Heart left ventricle (tissue), 16 donors: ENCODE measurements at regions not wholly inside any gene's neighbourhood (a gene's known extent, or its start where the extent isn't known, plus 50 kb on each side); places are given as distances from the start of the nearest gene placed in this dataset.

ENCODE experiments used
- ATAC-seq, 4 donors: fragments of 200-7000 bp; cut with Tn5 transposase; one replicate each; pipeline ENCODE4 v1.9.1; 2020 to 2022; ENCODE audit warnings: moderate library complexity in 4 of 4, mild to moderate bottlenecking in 3 of 4, moderate number of reproducible peaks in 1 of 4
- DNase-seq, 5 donors: peaks; one replicate each; pipeline ENCODE4 v3.0.0-alpha.2; 2020
- H3K27ac ChIP-seq, 12 donors: fragments of 200-600 bp; sonication (generic) in 4 of 12; one replicate each; pipeline versions ENCODE4 v1.5.0 to v1.8.0; 2016 to 2022; ENCODE audit warnings: mild to moderate bottlenecking in 2 of 12
- H3K27me3 ChIP-seq, 9 donors: fragments of 200-600 bp; sonication (generic) in 2 of 9; one replicate each; pipeline versions ENCODE4 v1.5.1 to v1.8.0; 2016 to 2022; ENCODE audit warnings: mild to moderate bottlenecking in 3 of 9
- H3K36me3 ChIP-seq, 9 donors: fragments of 200-600 bp; sonication (generic) in 2 of 9; one replicate each; pipeline versions ENCODE4 v1.5.0 to v1.8.0; 2018 to 2022; ENCODE audit warnings: mild to moderate bottlenecking in 2 of 9
- H3K4me1 ChIP-seq, 12 donors: fragments of 200-600 bp; sonication (generic) in 4 of 12; one replicate each; pipeline versions ENCODE4 v1.5.0 to v1.8.0; 2016 to 2022; ENCODE audit warnings: mild to moderate bottlenecking in 3 of 12
- H3K4me3 ChIP-seq, 12 donors: fragments of 200-600 bp; sonication (generic) in 4 of 12; one replicate each; pipeline versions ENCODE4 v1.5.0 to v1.8.0; 2017 to 2022; ENCODE audit warnings: mild to moderate bottlenecking in 9 of 12, moderate library complexity in 4 of 12
- H3K9me3 ChIP-seq, 12 donors: fragments of 200-600 bp; sonication (generic) in 4 of 12; one replicate each; pipeline versions ENCODE4 v1.5.0 to v1.8.0; 2016 to 2022; ENCODE audit warnings: mild to moderate bottlenecking in 1 of 12
- CTCF ChIP-seq, 12 donors: fragments of 200-600 bp; sonication (generic) in 4 of 12; IDR thresholded peaks; one replicate each; pipeline versions ENCODE4 v1.5.0 to v1.8.0; 2018 to 2022; ENCODE audit warnings: antibody characterized with exemption in 12 of 12, mild to moderate bottlenecking in 5 of 12
- POLR2A ChIP-seq, 2 donors: fragments of 450-650 bp; IDR thresholded peaks; one replicate each; pipeline ENCODE4 v1.6.1; 2017; ENCODE audit warnings: antibody characterized with exemption in 2 of 2, mild to moderate bottlenecking in 2 of 2, moderate library complexity in 2 of 2
- WGBS, 4 donors: extraction: QIAGEN DNeasy Blood & Tissue Kit in 2 of 4; methylation state at CpG; one replicate each; pipeline versions ENCODE4 v1.1.5 to v1.1.7; 2013 to 2018; 5-methylcytosine and 5-hydroxymethylcytosine counted together
- intact Hi-C, 10 donors: fragments of 100-400 bp; cut with DNase I; formaldehyde crosslinking; loops; one replicate each; pipeline versions ENCODE4 v1.11.1 to v1.14.2; 2022
- donor health status: ischemic (EF 13 %, LVEDD 7.1; RV severe dilation, severe dysfunction).
- donor health status: healthy with polysubstance abuse.
- donor health status: DM: no; HTN: yes; CAD: no.
- donor health status: DM: no; HTN: no; CAD: no.
- donor health status: ischemic (EF 25% LVEDD 6.9; RV normal size, moderate dysfunction).
- donor health status: ischemic (EF 25% LVEDD 5.7; RV mildly dilated, moderate dysfunction).
- donor health status: healthy.
- donor health status: DM: yes; HTN: yes; CAD: no.
- donor health status: ischemic (EF 35%, LVEDD 5.7; RV mildly dilated, moderate dysfunction).
- donor health status: nonischemic (EF 11% LVEDD 7.7; RV severe dilation, severe dysfunction).
- donor health status: DM: yes; HTN: yes; CAD: no.
- donor health status: PGD.
- donor health status: ischemic (EF 29% LVEDD 5.4; RV normal size, mild dysfunction).
- donor health status: nonischemic (EF 23%, LVEDD 6.1; RV moderate dilation, normal function).

- no peak for TF ChIP-seq CTCF (IDR thresholded peaks at IDR 0.05)
- no peak for TF ChIP-seq POLR2A (IDR thresholded peaks at IDR 0.05)
- H3K9me3 ChIP-seq, result no peaks in the 10 kb centered on the region
- DNase-seq (no peak), ATAC-seq (no peak)
- no peaks in the 10 kb centered on the region for H3K27me3 ChIP-seq
- WGBS, 4 donors, result 90 to 96% (median 95%) methylated on average over 4 of the region's 4 CpGs
- no peak overlapping the region for H3K4me3 ChIP-seq
- H3K36me3 ChIP-seq, result no peaks in the 10 kb centered on the region
- intact Hi-C loops, result loop anchor here in 1 of 10 donors (10.0 kb wide), 1 partner anchor 121 kb away; no protein-coding TSS in a partner anchor
- H3K4me1 ChIP-seq, result no peaks in the 10 kb centered on the region
- H3K27ac ChIP-seq, result no peak overlapping the region
These were observed 131.7 kb upstream of the HDAC9 start for GRCh38 chr7:18363751-18364380.

DNA sequence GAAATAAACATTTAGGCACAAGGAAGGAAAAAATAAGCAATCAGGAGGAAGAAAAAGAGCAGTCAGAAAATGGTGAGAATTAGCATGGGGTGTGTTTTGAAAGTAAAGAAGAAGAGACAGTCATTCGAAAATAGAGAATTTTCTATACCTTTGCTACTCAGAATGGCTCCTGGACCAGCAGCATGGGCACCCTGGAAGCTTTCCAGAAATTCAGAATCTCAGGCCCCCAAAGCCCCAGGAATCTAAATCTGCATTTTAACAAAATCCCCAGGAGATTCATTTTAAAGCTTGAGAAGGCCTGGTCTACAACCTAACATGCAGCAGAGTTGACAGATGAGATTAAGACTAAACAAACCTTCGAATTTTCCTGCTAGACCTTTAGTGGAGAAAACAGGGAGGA lies 131.2 kb upstream of the HDAC9 start:
- H3K4me1 ChIP-seq, result no peaks in the 10 kb centered on the region
- DNase-seq, result no peak
- no peak overlapping the region for H3K4me3 ChIP-seq
- intact Hi-C loops, result loop anchor here in 1 of 10 donors (10.0 kb wide), 1 partner anchor 120 kb away; no protein-coding TSS in a partner anchor
- 88 to 90% (median 89%) methylated on average over 2 of the region's 2 CpGs for WGBS, 4 donors
- no peak overlapping the region for H3K27ac ChIP-seq
- H3K36me3 ChIP-seq, result no peaks in the 10 kb centered on the region
- no peaks in the 10 kb centered on the region for H3K9me3 ChIP-seq
- no peak for TF ChIP-seq POLR2A (IDR thresholded peaks at IDR 0.05)
- TF ChIP-seq CTCF (IDR thresholded peaks at IDR 0.05), result no peak
- no peak for ATAC-seq
- no peaks in the 10 kb centered on the region for H3K27me3 ChIP-seq

DNA sequence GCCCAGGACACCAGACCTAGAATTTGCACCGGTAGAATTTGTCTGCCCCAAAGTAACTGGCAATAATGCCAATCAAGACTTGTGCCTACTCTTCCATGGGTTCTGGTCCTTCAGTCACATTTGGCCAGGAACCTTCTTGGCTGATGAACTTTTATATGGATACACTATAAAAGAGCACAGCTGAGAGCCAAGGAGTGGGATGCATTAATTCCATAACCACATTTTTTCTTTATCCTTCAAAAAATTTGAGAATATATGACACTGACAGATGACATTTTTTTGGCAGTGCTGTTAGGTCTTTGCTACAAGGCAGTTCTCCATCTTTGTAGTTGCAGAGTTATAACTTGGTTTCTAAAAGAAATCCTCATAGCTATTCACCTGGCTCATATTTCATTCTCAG lies 129.2 kb upstream of the HDAC9 start:
- no peak overlapping the region for H3K4me3 ChIP-seq
- no peak for TF ChIP-seq CTCF (IDR thresholded peaks at IDR 0.05)
- TF ChIP-seq POLR2A (IDR thresholded peaks at IDR 0.05), result no peak
- ATAC-seq (no peak), DNase-seq (no peak)
- H3K27me3 ChIP-seq, result no peaks in the 10 kb centered on the region
- H3K9me3 ChIP-seq, result no peaks in the 10 kb centered on the region
- WGBS, 4 donors, result 75 to 95% (median 92%) methylated on average over 1 of the region's 1 CpG
- intact Hi-C loops, result loop anchor here in 1 of 10 donors (10.0 kb wide), 1 partner anchor 118 kb away; no protein-coding TSS in a partner anchor
- H3K4me1 ChIP-seq, result no peaks in the 10 kb centered on the region
- no peaks in the 10 kb centered on the region for H3K36me3 ChIP-seq
- H3K27ac ChIP-seq, result no peak overlapping the region

DNA sequence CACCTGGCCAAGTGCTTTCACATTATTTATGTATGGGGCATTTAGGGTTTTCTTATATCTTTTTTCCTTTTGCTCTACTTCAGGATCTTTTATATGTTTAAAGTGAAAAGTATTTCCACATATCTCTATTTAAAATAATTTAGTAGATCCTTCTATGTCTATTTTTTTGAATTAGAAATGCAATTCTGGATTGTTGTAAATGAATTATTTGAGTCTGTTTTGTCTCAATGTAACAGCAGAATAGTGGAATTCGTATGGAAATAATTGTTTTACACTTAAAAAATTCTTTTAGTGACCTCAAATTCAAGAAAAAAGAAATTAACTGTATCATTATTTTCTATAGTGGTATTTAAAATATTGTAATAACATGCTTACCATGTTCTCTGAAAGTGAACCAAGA lies 126.5 kb upstream of the HDAC9 start:
- intact Hi-C loops, result loop anchor here in 1 of 10 donors (10.0 kb wide), 1 partner anchor 116 kb away; no protein-coding TSS in a partner anchor
- ATAC-seq, result no peak
- 88 to 93% (median 90%) methylated on average over 1 of the region's 1 CpG for WGBS, 4 donors

More for the DNA sequence above, 126.5 kb upstream of the HDAC9 start:
- DNase-seq, result no peak
- Histone ChIP-seq H3K27ac (no peak overlapping the region), H3K4me3 (no peak overlapping the region), H3K9me3 (no peaks in the 10 kb centered on the region), H3K27me3 (no peaks in the 10 kb centered on the region), H3K36me3 (no peaks in the 10 kb centered on the region), H3K4me1 (peaks cover 0 to under 1% (median 0%) of the 10 kb centered on the region in 12 donors)
- TF ChIP-seq CTCF (IDR thresholded peaks at IDR 0.05) (no peak), POLR2A (IDR thresholded peaks at IDR 0.05) (no peak)
